K562 (cell line): ENCODE measurements at regions not wholly inside any gene's neighbourhood (a gene's known extent, or its start where the extent isn't known, plus 50 kb on each side); places are given as distances from the start of the nearest gene placed in this dataset.
A peak's percentile ranks its signal among the peaks of the same experiment; 100 is the strongest.

ENCODE experiments used
- ATAC-seq: fragments of 200-7000 bp; cut with Tn5 transposase; 3 replicates; pipeline ENCODE4 v1.9.1; 2020; ENCODE audit warnings: moderate library complexity
- BruUV-seq: library from RNA; stranded (reverse); fragments of 400-500 nt; replicated peaks from 2 replicates; lab custom pipeline; 2021; lab: Mats Ljungman, UMichigan
- CTCF ChIA-PET: fragments of 300-600 bp; formaldehyde crosslinking; extraction: SDS; loops from one replicate; lab custom pipeline; 2021; ENCODE audit warnings: low intra/inter-chr PET ratio; lab: Yijun Ruan, JAX
- POLR2A ChIA-PET: fragments of 300-600, 350-650 bp; sonication (Branson Sonifier 250); formaldehyde crosslinking; extraction: SDS; loops from one replicate; lab custom pipeline; 2021; ENCODE audit warnings: antibody characterized with exemption, inconsistent platforms; lab: Yijun Ruan, JAX
- DNase-seq, 4 experiments: peaks; one replicate each; pipeline versions ENCODE4 v3.0.0 to v3.0.0-alpha.2; 2011 to 2018; ENCODE audit warnings: low spot score in 3 of 4, mixed read lengths in 3 of 4; ENCODE audit errors: extremely low read depth in 1 of 4
- FAIRE-seq: peaks from 2 replicates; lab custom pipeline; 2011; peaks lifted over from hg19 to GRCh38; lab: Jason Lieb, UNC
- H2AFZ ChIP-seq: 2 replicates; pipeline ENCODE4 v1.6.0; 2011; ENCODE audit warnings: low read depth, low read length, control low read depth, inconsistent platforms
- H3K27ac ChIP-seq: fragments of 200-600 bp; 3 replicates; pipeline ENCODE4 v1.8.0; 2011; ENCODE audit warnings: low read depth, mild to moderate bottlenecking, control low read depth, inconsistent platforms, low read length, moderate library complexity, mixed read lengths; ENCODE audit errors: extremely low read depth
- H3K27me3 ChIP-seq, 2 experiments: fragments of 300-600 bp in 1 of 2; 2 replicates in 1 of 2; 3 replicates in 1 of 2; pipeline versions ENCODE4 v1.6.0 to v1.8.0; 2011; ENCODE audit warnings: inconsistent platforms in 2 of 2, low read length in 2 of 2, mild to moderate bottlenecking in 1 of 2, mixed read lengths in 1 of 2, moderate library complexity in 1 of 2; ENCODE audit not compliant: control insufficient read depth in 2 of 2, insufficient read depth in 2 of 2
- H3K36me3 ChIP-seq: fragments of 300-600 bp; 3 replicates; pipeline ENCODE4 v1.8.0; 2011; ENCODE audit warnings: mild to moderate bottlenecking, low read length, inconsistent platforms; ENCODE audit not compliant: control insufficient read depth, insufficient read depth
- H3K4me1 ChIP-seq, 2 experiments: fragments of 200-600 bp in 1 of 2; replicated peaks in 1 of 2; 2 replicates in 1 of 2; 3 replicates in 1 of 2; pipeline versions ENCODE4 v1.5.1 to v1.8.0; 2011; ENCODE audit warnings: inconsistent platforms in 2 of 2, low read length in 2 of 2, mild to moderate bottlenecking in 1 of 2, mixed read lengths in 1 of 2, moderate library complexity in 1 of 2; ENCODE audit not compliant: control insufficient read depth in 2 of 2, insufficient read depth in 2 of 2
- H3K4me2 ChIP-seq: 2 replicates; pipeline ENCODE4 v1.6.1; 2011; ENCODE audit warnings: low read length, control low read depth, inconsistent platforms, mixed read lengths; ENCODE audit not compliant: insufficient read depth
- H3K4me3 ChIP-seq: fragments of 200-600 bp; sonication (generic), shearing (Covaris generic); 2 replicates; pipeline ENCODE4 v1.5.1; 2016; ENCODE audit warnings: control low read depth, inconsistent platforms
- H3K79me2 ChIP-seq: fragments of 200-600 bp; 3 replicates; pipeline ENCODE4 v1.8.0; 2011; ENCODE audit warnings: low read length, inconsistent platforms; ENCODE audit not compliant: control insufficient read depth, insufficient read depth
- H3K9ac ChIP-seq, 2 experiments: 2 replicates each; pipeline versions ENCODE4 v1.6.0 to v1.6.1; 2011; ENCODE audit warnings: low read depth in 2 of 2, low read length in 2 of 2, control low read depth in 1 of 2, inconsistent platforms in 1 of 2, mild to moderate bottlenecking in 1 of 2, mixed read lengths in 1 of 2; ENCODE audit not compliant: insufficient read depth in 1 of 2
- H3K9me1 ChIP-seq: one replicate; pipeline ENCODE4 v1.6.0; 2011; ENCODE audit warnings: inconsistent platforms, mild to moderate bottlenecking, low read length, moderate library complexity; ENCODE audit not compliant: control insufficient read depth, insufficient read depth
- H3K9me3 ChIP-seq: replicated peaks from 2 replicates; pipeline ENCODE4 v1.5.1; 2011; ENCODE audit warnings: low read depth, low read length, inconsistent platforms; ENCODE audit not compliant: control insufficient read depth, insufficient read depth
- H4K20me1 ChIP-seq: replicated peaks from 2 replicates; pipeline ENCODE4 v1.6.1; 2011; ENCODE audit warnings: low read length, inconsistent platforms, mixed read lengths; ENCODE audit not compliant: control insufficient read depth, insufficient read depth
- BRF1 ChIP-seq: IDR thresholded peaks from 3 replicates; pipeline ENCODE4 v1.6.1; 2011; ENCODE audit warnings: borderline replicate concordance, mild to moderate bottlenecking; ENCODE audit not compliant: insufficient read length; ENCODE audit errors: extremely low read depth
- DIDO1 ChIP-seq: fragments of 450-650 bp; IDR thresholded peaks from 2 replicates; pipeline ENCODE4 v1.6.1; 2016; ENCODE audit warnings: low read depth, missing biosample characterization, missing genetic modification characterization
- PYGO2 ChIP-seq: fragments of 450-650 bp; IDR thresholded peaks from 2 replicates; pipeline ENCODE4 v1.6.1; 2016; ENCODE audit warnings: mild to moderate bottlenecking, missing genetic modification characterization, moderate library complexity, missing compliant biosample characterization
- RBM25 ChIP-seq: fragments of 200-400 bp; formaldehyde crosslinking; IDR thresholded peaks from 2 replicates; pipeline ENCODE4 v1.6.1; 2018; ENCODE audit warnings: low read length, low read depth, moderate library complexity; ENCODE audit not compliant: severe bottlenecking
- TRIM24 ChIP-seq, 2 experiments: fragments of 450-650 bp; IDR thresholded peaks; 2 replicates each; pipeline ENCODE4 v1.6.1; 2016
- ZNF77 ChIP-seq: fragments of 250-450 bp; sonication (Bioruptor Pico); IDR thresholded peaks from 2 replicates; pipeline ENCODE4 v1.5.0; 2020
- WGBS: fragments of 100-300 bp; shearing (Covaris generic); methylation state at CpG from one replicate; pipeline ENCODE4 v1.1.6; 2016; ENCODE audit warnings: low coverage, mixed read lengths; ENCODE audit not compliant: insufficient coverage; ENCODE audit errors: missing lambda C conversion rate; 5-methylcytosine and 5-hydroxymethylcytosine counted together
- in situ Hi-C: fragments of 300-500 bp; cut with MboI; formaldehyde crosslinking; loops from 4 replicates; pipeline ENCODE4 v1.15.0; 2018; ENCODE audit warnings: inconsistent platforms, mixed read lengths
- intact Hi-C: fragments of 100-400 bp; cut with micrococcal nuclease; formaldehyde crosslinking; loops from 2 replicates; pipeline ENCODE4 v1.14.2; 2022

- CTCF ChIA-PET: interaction anchor here (0.6 to 1.6 kb wide), 2 partner anchors 41 to 314 kb away, joined by 3 to 6 read pairs; partner anchors contain the start of gene POLR3A
- no peak overlapping the region for H3K4me3 ChIP-seq
- WGBS: 0% methylated on average over 1 of the region's 1 CpG
- BruUV-seq: no TSS peak
- no peaks in the 10 kb centered on the region for H3K79me2 ChIP-seq
- H3K36me3 ChIP-seq: no peaks in the 10 kb centered on the region
- H3K4me2 ChIP-seq: no peak overlapping the region
- no peaks in the 10 kb centered on the region for H3K9me3 ChIP-seq
- DNase-seq (no peak), ATAC-seq (no peak), FAIRE-seq (no peak)
- peaks cover 0 to 31% of the 10 kb centered on the region in 2 experiments; a peak in 3 of 5 replicates for H3K27me3 ChIP-seq
- peaks cover 3 to 8% of the 10 kb centered on the region in 2 experiments; a peak in 3 of 5 replicates for H3K4me1 ChIP-seq
- no peak overlapping the region for H2AFZ ChIP-seq
- no peak for TF ChIP-seq ZNF77
- TF ChIP-seq RBM25: peak; percentile 39
- TF ChIP-seq, all 486 proteins: peak for 1
- Histone ChIP-seq H3K9ac (no peak overlapping the region), H3K9me1 (no peaks in the 10 kb centered on the region), H3K27ac (no peak overlapping the region), H4K20me1 (no peaks in the 10 kb centered on the region)
- POLR2A ChIA-PET: interaction anchor here (0.6 kb wide), 1 partner anchor 534 kb away, joined by 3 read pairs; no protein-coding TSS in a partner anchor
- in situ Hi-C loops (no loop called here), intact Hi-C loops (loop anchor here (1.0 kb wide), 1 partner anchor 41 kb away; no protein-coding TSS in a partner anchor)
Observed at GRCh38 chr10:77715536-77715935, 77.9 kb upstream of the KCNMA1 start.

- 2% methylated on average over 3 of the region's 3 CpGs for WGBS
- no peaks in the 10 kb centered on the region for H3K9me1 ChIP-seq
- no peak overlapping the region for H3K9ac ChIP-seq
- ATAC-seq: peak; percentile 73
- H3K4me2 ChIP-seq: no peak overlapping the region
- no peaks in the 10 kb centered on the region for H3K9me3 ChIP-seq
- no peak overlapping the region for H2AFZ ChIP-seq
- peaks cover 0 to 36% of the 10 kb centered on the region in 2 experiments; a peak in 3 of 5 replicates for H3K27me3 ChIP-seq
- no peak overlapping the region for H3K27ac ChIP-seq
- peak; percentile 78 for FAIRE-seq
- no peaks in the 10 kb centered on the region for H4K20me1 ChIP-seq
- DNase-seq: peak; percentile 54 to 68 (median 68)
- POLR2A ChIA-PET: interaction anchor here (0.6 kb wide), 1 partner anchor 535 kb away, joined by 3 read pairs; no protein-coding TSS in a partner anchor
- peaks cover 3 to 8% of the 10 kb centered on the region in 2 experiments; a peak in 3 of 5 replicates for H3K4me1 ChIP-seq
- BruUV-seq: no TSS peak
- intact Hi-C loops (loop anchor here (1.0 kb wide), 1 partner anchor 41 kb away; no protein-coding TSS in a partner anchor), in situ Hi-C loops (no loop called here)
- H3K4me3 ChIP-seq: no peak overlapping the region
- no peaks in the 10 kb centered on the region for H3K36me3 ChIP-seq
- CTCF ChIA-PET: interaction anchor here (1.6 kb wide), 1 partner anchor 41 kb away, joined by 6 read pairs; no protein-coding TSS in a partner anchor
- H3K79me2 ChIP-seq: no peaks in the 10 kb centered on the region
- TF ChIP-seq PYGO2 (tag): no peak
- no peak for TF ChIP-seq BRF1
- TF ChIP-seq DIDO1 (tag): no peak
- TF ChIP-seq TRIM24 (IDR thresholded peaks at IDR 0.05): no peak
Observed at GRCh38 chr10:77715088-77715487, 77.5 kb upstream of the KCNMA1 start.
